COLO668 (cell line): ENCODE measurements at regions not wholly inside any gene's neighbourhood (a gene's known extent, or its start where the extent isn't known, plus 50 kb on each side); places are given as distances from the start of the nearest gene placed in this dataset.

Source experiments
- DNase-seq: peaks from one replicate; lab custom pipeline; 2025; ENCODE audit not compliant: unreplicated experiment; lab: John Stamatoyannopoulos, UW

DNA sequence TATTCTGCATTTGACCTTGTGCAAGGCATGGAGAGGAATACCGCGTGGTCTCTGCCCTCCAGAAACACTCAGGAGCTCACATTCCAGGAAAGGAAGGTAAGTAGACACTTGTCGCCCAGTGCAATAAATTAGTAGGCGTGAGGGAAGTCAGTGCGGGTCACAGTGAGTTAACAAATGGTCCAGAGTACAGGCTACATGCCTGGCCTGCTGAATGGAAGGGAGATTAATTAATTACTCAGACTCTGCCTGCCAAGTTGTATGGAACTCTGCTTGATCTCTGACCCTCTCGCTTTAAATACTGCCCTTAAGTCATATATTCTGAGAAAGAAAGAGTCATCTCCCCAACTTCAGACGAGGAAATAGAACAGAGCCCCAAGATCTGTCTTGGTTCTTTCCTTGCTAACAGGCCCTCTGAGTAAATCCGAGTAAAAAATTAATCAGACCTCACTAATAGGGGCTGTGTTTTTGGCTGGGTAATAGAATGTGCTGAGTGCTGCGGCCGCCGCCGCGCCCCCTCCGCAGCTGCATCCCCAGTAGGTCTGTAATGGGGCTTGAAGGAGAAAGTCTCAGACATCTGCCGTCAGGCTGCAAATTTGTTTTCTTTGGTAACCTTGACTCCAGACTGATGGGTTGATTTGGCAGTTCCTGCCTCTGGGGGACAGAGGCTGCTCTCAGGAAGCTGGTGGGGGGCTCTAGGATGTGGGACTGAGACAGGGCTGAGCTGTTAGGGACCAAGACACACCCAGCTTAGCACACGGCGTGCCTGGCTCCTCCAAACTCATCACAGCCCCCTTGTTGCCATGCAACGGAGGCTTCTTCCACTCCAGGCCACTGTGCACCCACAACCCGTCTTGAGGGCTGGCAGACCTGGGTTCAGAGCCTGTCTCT, 144.4 kb downstream of the NSG2 start:
- DNase-seq: no peak

DNA sequence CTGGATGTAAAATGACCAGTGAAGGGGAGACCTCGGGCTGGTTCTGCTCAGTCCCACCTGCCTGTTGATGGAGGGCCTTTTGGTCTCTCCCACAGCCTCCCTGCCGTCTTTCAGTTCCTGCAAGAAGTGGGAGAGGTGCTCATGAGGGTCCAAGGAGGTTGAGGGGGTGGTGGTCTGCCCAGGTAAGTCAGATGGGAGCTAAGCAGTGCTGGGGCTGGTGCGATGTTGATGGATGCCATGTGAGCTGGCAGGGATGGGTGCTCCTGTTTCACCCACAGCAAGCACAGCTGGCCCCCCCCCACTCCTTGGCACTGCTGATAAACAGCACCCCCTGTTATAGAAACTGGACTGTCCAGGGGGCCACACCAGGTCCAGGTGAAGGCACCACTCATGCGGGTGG, 145.6 kb downstream of the NSG2 start:
- no peak for DNase-seq

DNA sequence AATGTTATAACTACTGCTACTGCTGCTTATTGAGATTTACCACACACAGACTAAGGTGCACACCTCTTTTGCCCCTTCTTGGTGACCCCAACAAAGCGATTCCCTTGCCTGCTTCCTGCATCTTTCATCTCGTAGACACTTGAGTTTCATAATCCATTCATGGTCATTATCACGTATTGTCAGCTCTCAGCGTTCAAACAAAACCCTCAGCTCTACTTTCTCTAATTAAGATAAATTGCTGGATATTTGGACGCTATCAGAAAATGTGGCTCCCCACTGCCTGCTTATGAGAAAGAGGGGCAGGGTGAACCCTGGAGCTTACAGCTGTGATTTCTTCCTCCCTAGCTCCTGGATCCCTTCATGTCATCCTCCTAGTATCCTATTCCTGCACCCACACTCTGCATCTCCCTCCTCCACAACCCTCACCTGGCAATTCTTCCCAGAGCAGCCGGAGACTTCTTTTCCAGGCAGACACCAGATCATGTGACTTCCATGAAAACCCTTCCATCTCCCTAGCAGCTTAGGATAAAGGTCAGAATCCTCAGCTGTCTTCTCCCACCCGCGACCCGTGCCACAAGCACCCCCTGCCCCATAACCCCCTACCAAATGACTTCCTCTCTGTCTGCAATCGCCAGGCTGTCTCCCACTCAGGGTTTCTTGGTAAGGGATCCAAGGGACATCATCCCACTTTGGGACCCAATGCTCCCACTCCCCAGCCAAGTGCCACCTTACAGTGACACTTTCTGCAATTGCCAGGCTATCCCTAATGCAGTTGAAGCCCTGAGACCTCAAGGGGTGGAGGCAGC, 146.5 kb downstream of the NSG2 start:
- DNase-seq: no peak

DNA sequence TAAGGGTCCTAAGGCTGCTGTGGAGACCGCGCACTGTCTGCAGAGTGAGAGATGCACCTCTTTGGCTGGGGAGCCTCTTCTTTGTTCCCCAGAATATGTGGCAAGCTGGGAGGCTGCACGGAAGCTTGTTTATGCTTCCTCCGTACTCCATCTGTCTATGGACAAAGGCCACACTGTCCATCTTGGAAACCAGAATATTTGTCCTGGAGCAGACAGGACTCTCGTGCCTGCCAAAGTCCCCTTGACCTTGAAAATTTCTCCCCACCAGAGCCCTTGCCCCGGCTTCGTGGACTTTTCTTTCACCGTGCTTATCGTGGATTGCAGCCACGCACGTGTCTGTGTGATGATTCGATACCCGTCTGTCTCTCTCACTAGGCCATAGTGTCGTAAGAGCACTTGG, 147.4 kb downstream of the NSG2 start:
- no peak for DNase-seq

DNA sequence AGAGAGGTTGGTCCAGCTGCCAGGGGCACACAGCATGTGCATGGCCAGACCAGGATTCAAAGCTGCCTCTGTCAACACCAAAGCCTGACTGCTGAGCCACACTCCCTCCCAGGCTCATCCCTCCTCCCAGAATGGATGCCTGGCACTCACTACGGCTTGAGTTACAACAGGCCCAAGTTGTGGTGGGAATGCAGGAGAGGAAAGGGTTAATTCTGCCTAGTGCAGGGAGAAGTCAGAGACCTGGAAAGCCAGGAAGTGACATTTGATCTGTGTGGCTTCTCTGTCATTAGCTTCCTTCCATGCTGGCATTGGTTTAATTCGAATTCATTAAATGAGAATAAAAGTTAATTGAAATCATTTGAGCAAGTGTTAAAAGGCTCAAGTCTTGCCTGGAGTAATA, 150.0 kb downstream of the NSG2 start:
- peak; percentile 4 for DNase-seq

DNA sequence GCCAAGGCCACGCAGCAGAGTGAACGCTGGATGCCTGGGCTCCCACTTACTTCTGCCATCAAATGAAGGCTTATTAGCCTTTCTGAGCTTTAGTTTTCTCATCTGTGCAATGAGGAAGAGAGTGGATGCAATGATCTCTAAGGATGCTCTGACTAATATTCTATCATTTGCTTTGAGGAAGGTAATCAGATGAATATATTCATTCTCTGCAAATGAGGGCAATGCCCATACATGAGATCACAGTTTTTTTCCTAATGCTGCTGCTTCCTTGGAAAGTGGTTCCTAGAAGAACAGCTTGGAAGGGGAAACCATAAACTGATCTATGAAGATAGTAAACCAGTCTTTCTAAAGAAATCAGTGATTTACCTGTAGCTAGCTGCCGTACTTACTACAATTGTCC, 152.4 kb downstream of the NSG2 start:
- no peak for DNase-seq

DNA sequence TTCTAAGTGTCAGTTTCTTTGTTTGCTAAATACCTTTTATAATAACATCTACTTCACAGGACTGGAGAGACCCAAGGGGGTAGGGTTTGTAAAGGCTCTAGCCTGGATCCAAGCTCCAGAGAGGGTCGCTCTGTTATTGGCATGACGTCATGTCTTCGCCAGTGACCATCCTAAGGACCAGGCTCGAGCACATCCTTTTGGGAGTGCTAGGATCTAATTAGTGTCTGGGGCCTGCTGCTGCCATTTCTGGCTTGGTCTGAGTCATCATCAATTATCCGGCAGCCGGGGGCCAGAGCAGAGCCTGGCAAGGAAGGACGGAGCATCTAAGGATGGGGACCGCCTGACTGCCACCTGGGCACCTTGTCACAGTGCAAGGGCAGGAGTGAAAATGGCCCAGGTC, 153.0 kb downstream of the NSG2 start:
- no peak for DNase-seq

DNA sequence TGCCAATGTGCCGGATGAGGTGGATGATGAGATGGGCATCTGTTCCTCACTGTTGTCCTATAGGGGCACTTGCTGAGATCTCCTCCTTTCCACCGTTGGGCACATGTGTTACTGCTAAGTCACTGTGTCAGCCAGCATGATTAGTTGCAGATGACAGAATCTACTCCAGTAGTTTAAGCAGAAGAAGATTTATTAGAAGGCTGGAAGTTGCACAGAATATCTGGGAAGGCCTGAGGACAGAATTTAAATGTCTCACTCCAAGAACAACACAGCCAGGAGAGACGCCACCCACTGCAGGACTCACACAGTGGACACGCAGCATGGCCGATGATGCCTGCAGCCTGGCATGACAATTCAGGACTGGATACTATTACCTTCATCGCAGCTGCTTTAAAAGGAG, 157.5 kb downstream of the NSG2 start:
- no peak for DNase-seq

DNA sequence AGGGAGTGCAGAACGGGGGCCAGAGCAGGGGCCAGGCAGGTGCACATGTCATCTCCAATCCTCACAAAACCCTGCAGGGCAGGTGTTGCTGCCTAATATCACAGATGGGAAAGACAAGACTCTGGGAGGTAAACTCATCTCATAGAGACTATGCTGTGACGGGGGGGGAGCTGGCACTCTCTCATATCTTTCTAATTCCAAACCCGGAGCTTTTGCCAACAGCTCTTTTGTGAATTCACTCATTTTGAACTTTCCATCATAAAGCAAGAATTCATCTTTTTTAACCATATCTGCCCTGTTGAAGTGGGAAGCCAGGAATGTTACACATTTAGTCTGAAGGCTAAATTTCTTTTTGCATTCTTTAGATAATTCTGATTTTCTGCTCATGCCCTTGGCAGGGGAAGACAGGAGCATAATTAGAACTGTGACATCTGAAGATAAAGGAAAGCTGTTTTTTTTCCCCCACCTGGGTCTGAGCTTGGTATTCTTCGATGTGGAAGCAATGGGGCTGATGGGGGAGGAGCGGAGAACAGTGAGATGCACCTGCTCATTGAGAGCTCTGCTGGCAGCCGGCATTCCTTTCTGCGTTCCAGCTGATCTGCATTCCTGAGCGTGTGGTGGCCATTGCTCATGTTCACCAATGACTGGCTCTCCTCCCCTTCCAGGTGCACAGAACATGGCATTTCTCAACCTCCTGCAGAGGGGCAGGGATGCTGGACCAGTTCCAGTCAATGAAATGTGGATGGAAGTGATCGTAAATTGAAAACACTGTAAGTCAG, 159.2 kb downstream of the NSG2 start:
- peak; percentile 75 for DNase-seq

DNA sequence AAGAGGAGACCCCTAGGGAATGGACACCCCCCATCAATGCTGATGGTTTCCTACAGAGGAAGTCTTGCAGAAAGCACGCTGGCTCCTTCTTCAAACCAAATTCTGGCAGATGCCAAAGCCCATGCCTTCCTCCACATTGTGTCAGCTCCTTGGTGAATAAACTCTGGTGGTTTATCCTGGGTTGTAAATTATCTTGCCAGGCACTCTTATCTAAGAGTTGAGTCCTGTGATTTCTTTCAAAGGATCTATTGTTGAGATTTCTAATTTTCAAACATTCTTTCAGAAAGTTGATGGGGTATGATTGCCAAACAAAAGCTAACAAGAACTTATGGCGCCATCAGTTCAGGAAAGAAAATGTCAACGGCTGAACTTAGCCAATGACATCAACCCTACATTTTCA, 160.4 kb downstream of the NSG2 start:
- DNase-seq: no peak

DNA sequence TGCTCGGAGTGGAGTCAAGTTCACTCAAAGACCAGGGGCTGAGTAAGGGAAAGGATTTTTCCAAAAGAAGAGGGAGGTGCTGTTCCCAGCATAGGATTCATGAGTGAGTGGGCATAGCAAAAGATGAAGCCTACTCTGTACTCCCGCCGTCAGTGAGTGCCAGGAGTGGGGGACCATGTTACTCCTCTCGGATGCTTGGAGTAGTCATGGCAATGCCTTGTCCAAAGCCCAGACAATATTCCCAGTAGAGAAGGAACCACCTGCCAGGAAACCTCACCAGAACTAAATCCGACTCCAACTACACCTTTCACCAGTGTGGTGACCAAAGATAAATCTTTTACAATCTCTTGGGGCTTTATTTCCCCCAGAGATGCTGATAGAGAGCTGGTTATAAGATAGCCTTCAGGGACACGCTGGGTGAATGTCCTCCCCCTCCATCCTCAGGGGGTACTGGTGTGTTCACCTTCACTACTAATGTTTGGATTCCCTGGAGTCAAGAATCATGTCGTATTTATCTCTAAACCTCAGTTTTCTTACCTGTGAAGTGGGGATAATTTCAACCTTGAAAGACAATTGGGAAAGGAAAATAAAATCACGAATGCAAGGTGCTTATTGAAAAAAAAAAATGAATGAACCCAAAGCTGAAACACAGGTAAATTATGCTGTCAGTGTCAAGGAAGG, 165.2 kb downstream of the NSG2 start:
- no peak for DNase-seq

DNA sequence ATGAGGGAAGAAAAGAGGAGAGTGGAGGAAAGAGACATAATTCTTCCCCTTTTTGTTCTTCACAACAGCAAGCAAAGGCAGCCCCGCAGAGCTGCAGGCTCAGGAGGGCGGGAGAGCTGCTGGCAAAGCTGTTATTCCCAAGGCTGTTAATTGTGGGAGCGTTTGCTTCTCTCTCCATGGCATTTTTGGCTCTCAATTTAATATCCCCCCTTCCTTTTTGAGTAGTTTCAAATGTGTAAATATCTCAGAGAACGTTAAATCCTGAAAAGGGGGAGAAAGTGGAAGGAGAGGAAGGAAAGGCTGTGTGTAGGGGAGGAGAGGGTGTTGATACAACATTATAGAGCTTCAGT, 165.7 kb downstream of the NSG2 start:
- DNase-seq: no peak

DNA sequence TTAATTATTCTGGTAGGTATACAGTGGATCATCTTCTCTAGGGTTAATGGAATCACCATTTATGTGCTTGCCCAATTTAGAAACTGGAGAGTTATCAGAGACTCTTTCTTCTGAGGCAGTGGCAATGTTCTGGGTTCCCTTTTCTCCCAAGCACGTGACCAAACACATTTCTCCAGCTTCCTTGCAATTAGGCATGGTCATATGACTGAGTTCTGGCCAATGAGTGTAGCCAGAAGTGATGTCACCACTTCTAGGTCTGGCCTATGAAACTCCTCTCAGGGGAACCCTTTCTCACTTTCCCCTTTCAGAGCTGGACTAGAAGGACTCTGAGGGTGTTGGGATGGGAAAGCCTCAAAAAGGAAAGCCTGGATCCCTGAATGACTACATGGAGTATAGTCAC, 172.0 kb downstream of the NSG2 start:
- DNase-seq: no peak

DNA sequence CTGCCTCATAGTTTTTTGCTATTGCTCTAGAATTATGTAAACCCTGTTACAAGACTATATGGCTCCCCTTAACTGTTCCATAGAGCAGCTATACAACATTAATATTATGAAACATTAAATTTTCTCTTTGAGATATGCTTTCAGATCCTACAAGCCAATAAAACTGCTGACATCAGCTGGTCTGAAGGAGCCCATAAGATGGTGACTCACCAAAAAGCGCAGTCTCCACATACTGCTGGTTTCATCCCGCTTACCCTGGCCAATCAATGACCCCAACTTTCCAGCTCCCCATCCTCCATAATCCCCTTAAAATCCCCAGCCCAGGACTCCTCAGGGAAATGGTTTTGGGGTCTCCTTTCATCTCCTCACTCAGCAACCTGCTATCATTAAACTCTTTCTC, 172.7 kb downstream of the NSG2 start:
- DNase-seq: no peak

DNA sequence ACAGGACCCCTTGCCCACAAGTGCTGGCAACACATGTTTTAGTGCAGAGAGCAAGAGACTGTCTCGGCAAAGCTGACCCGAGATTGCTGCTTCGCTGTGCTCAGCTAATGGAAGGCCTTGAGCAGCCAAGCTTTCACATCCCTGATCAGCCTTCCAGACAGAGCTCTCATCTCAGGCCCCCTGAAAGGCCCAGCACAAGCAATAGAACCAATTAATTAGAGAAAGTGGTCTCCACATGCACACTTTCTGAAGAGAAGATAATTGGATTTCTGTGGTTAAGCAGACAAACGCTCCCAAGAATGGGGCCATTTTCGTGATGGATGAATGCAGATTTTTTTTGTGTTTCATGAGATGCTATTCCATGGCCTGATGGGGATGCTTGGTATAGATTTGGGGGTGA, 174.9 kb downstream of the NSG2 start:
- DNase-seq: no peak

DNA sequence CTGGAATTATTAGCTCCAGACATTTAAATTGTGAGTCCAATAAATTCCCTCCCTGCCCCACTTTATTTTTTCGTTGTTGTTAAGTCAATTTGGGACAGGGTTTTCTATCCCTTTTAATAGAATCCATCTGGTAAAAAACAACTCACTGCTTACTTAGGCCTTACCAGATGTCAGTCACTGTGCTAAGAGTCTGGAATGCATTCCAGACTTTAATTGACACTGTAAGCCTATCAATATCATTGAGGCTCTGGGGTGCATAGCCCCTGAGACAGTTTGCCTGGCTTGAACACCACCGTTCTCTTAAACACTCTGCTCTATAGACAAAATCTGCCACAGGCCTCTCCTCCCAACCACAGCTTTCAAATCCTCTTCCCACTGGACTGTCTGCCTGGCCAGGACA, 175.9 kb downstream of the NSG2 start:
- no peak for DNase-seq

DNA sequence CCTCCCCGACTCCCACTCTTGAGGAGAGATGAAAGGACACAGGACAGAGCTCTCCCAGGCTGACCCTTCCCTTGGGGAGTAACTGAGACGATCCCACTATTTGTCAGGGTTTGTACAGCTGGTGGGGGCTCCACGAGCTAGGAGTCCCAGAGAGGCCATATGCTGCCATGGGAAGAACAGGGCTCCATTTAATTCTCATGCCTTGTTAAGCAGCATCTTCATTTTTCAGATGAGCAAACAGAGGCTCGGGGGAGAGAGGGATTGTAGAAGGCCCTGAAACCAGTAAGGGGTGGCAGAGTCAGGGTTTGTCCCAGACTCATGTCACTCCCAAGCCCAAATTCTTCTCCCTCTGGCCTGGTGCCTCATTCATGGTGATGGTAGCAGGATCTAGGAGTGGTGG, 176.4 kb downstream of the NSG2 start:
- no peak for DNase-seq

DNA sequence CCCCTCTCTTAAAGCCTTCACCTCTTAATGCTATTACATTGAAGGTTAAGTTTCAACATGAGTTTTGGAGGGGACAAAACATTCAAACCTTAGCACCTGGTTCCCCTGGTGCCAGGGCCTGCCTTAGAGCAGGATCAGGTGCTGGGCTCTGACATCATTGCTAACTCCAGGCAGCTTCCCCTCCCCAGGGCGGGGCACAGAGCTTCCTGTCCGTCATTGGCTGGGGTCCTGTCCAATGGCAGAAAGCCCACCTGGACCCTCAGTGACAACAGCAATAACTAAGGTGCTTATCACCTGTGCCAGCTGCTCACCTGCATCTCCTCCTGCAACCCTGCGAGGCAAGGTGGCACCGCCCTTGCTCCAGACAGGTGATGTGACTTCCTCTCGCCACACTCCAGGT, 177.4 kb downstream of the NSG2 start:
- peak; percentile 15 for DNase-seq

DNA sequence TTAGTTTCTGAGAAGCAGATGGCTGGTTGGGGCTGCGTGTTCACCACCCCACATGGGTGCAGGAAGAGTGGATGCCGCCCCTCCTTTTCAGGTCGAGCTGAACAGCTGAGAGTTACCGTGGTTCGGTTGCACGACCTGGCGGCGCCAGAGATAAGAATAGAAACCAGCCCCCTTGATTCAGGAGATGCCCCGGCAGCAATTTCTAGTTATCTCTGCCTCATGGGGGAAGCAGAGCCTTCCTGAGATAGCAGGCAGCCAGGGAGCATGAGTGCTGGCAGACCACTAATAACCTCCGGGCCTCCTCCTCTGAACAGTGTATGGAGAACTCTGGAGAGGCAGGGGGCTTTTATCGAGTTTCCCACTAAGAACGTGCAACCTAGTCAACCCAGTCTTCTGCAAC, 177.8 kb downstream of the NSG2 start:
- no peak for DNase-seq

DNA sequence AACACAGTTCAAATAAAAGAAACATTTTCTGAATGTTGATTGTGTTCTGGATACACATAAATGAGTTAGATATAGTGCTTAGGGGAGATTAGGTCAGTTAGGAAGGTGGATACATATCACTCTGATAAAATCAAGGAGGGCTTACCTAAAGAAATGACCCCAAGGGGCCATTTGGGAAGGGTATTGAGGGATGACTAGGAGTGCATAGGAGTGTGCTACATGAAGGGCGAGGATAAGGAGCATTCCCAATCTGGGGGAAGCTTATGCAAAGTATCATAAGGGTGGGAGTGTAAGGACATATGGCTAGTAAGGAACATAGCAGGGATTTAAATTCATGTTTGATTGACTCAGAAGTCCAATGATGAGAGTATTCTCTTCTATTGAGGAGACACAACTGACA, 183.6 kb downstream of the NSG2 start:
- no peak for DNase-seq
